GM23338 (cell line): ENCODE measurements at regions not wholly inside any gene's neighbourhood (a gene's known extent, or its start where the extent isn't known, plus 50 kb on each side); places are given as distances from the start of the nearest gene placed in this dataset.
A peak's percentile ranks its signal among the peaks of the same experiment; 100 is the strongest.

ENCODE experiments used
- ATAC-seq: fragments of 200-7000 bp; cut with Tn5 transposase; 3 replicates; pipeline ENCODE4 v1.9.1; 2020
- DNase-seq: peaks from one replicate; pipeline ENCODE4 v3.0.0-alpha.2; 2015; ENCODE audit warnings: low spot score
- H2AFZ ChIP-seq: fragments of 200-600 bp; sonication (generic); 2 replicates; pipeline ENCODE4 v1.8.0; 2016; ENCODE audit warnings: antibody characterized with exemption, mild to moderate bottlenecking, moderate library complexity
- H3F3A ChIP-seq: fragments of 200-600 bp; sonication (generic); replicated peaks from 2 replicates; pipeline ENCODE4 v1.8.0; 2017; ENCODE audit warnings: antibody characterized with exemption, mixed run types, low read depth
- H3K27ac ChIP-seq: fragments of 200-600 bp; sonication (generic); 2 replicates; pipeline ENCODE4 v1.6.1; 2016; ENCODE audit warnings: low read depth
- H3K27me3 ChIP-seq: fragments of 200-600 bp; sonication (generic); 2 replicates; pipeline ENCODE4 v1.8.0; 2016; ENCODE audit warnings: mild to moderate bottlenecking, mixed run types, moderate library complexity; ENCODE audit not compliant: insufficient read depth
- H3K36me3 ChIP-seq: fragments of 200-600 bp; sonication (generic); 2 replicates; pipeline ENCODE4 v1.8.0; 2016; ENCODE audit warnings: mild to moderate bottlenecking; ENCODE audit not compliant: insufficient read depth
- H3K4me1 ChIP-seq: fragments of 200-600 bp; sonication (generic); 2 replicates; pipeline ENCODE4 v1.8.0; 2016; ENCODE audit warnings: mild to moderate bottlenecking, moderate library complexity; ENCODE audit not compliant: insufficient read depth
- H3K4me2 ChIP-seq: fragments of 200-600 bp; sonication (generic); 2 replicates; pipeline ENCODE4 v1.7.1; 2017; ENCODE audit warnings: mixed run types
- H3K4me3 ChIP-seq: fragments of 200-600 bp; sonication (generic); 2 replicates; pipeline ENCODE4 v1.6.1; 2016; ENCODE audit warnings: mixed run types
- H3K79me2 ChIP-seq: fragments of 200-600 bp; sonication (generic); replicated peaks from 2 replicates; pipeline ENCODE4 v1.8.0; 2017; ENCODE audit warnings: mild to moderate bottlenecking; ENCODE audit not compliant: insufficient read depth
- H3K9me2 ChIP-seq: fragments of 200-600 bp; sonication (generic); 2 replicates; pipeline ENCODE4 v1.8.0; 2017; ENCODE audit not compliant: insufficient read depth
- H4K20me1 ChIP-seq: fragments of 200-600 bp; sonication (generic); replicated peaks from 2 replicates; pipeline ENCODE4 v1.8.0; 2017; ENCODE audit warnings: mild to moderate bottlenecking; ENCODE audit not compliant: insufficient read depth
- H3K27ac Mint-ChIP-seq: 2 replicates; pipeline ENCODE4 v1.8.0; 2020; ENCODE audit warnings: inconsistent platforms, mild to moderate bottlenecking, moderate library complexity, mixed read lengths
- H3K27me3 Mint-ChIP-seq: 3 replicates; pipeline ENCODE4 v1.8.0; 2022; ENCODE audit warnings: low read depth, mild to moderate bottlenecking, moderate library complexity, mixed read lengths, inconsistent platforms; ENCODE audit not compliant: insufficient read depth, poor library complexity
- H3K36me3 Mint-ChIP-seq: 3 replicates; pipeline ENCODE4 v1.8.0; 2021; ENCODE audit warnings: low read depth, mild to moderate bottlenecking, inconsistent platforms, moderate library complexity, mixed read lengths
- H3K4me1 Mint-ChIP-seq: 3 replicates; pipeline ENCODE4 v1.8.0; 2020; ENCODE audit warnings: mild to moderate bottlenecking, inconsistent platforms, mixed read lengths
- H3K4me3 Mint-ChIP-seq: 3 replicates; pipeline ENCODE4 v1.8.0; 2021; ENCODE audit warnings: moderate library complexity, mild to moderate bottlenecking, inconsistent platforms, mixed read lengths
- H3K9me3 Mint-ChIP-seq: 3 replicates; pipeline ENCODE4 v1.8.0; 2020; ENCODE audit warnings: moderate library complexity, mild to moderate bottlenecking, inconsistent platforms, mixed read lengths
- CREB1 ChIP-seq: fragments of 250-450 bp; sonication (Bioruptor Pico); IDR thresholded peaks from 2 replicates; pipeline ENCODE4 v1.5.0; 2020; ENCODE audit warnings: low read depth, mild to moderate bottlenecking, moderate library complexity
- CTCF ChIP-seq, 2 experiments: fragments of 200-600 bp in 1 of 2; sonication (generic) in 1 of 2; conservative IDR thresholded peaks; 2 replicates each; pipeline versions ENCODE4 v1.5.1 to v1.6.1; 2016 to 2017; ENCODE audit warnings: antibody characterized with exemption in 2 of 2, low read depth in 2 of 2, mild to moderate bottlenecking in 2 of 2, moderate library complexity in 1 of 2
- EZH2 ChIP-seq: fragments of 200-600 bp; sonication (generic); IDR thresholded peaks from one replicate; pipeline ENCODE4 v1.8.0; 2017; ENCODE audit warnings: antibody characterized with exemption, mild to moderate bottlenecking, low read depth; ENCODE audit not compliant: unreplicated experiment
- EZH2phosphoT487 ChIP-seq: fragments of 200-600 bp; sonication (generic); IDR thresholded peaks from one replicate; pipeline ENCODE4 v1.8.1; 2018; ENCODE audit warnings: antibody characterized with exemption; ENCODE audit not compliant: unreplicated experiment
- JUNB ChIP-seq: IDR thresholded peaks from one replicate; pipeline ENCODE4 v1.6.1; 2016; ENCODE audit warnings: antibody characterized with exemption; ENCODE audit not compliant: unreplicated experiment
- NANOG ChIP-seq: IDR thresholded peaks from 2 replicates; pipeline ENCODE4 v1.6.1; 2016; ENCODE audit warnings: antibody characterized with exemption, borderline replicate concordance
- POLR2AphosphoS5 ChIP-seq: IDR thresholded peaks from 2 replicates; pipeline ENCODE4 v1.6.1; 2016; ENCODE audit warnings: antibody characterized with exemption, low read depth
- STAT1 ChIP-seq: IDR thresholded peaks from one replicate; pipeline ENCODE4 v1.6.1; 2016; ENCODE audit warnings: antibody characterized with exemption; ENCODE audit not compliant: unreplicated experiment
- ZNF114 ChIP-seq: fragments of 250-450 bp; sonication (Bioruptor Pico); IDR thresholded peaks from 2 replicates; pipeline ENCODE4 v1.5.0; 2020; ENCODE audit warnings: mild to moderate bottlenecking, moderate library complexity
- ZNF331 ChIP-seq: fragments of 250-450 bp; sonication (Bioruptor Pico); IDR thresholded peaks from 2 replicates; pipeline ENCODE4 v1.5.0; 2020; ENCODE audit warnings: low read depth, mild to moderate bottlenecking, moderate library complexity
- TF ChIP-seq, protein P1 (sequence below): IDR thresholded peaks from one replicate; pipeline ENCODE4 v1.6.1; 2018; ENCODE audit warnings: antibody characterized with exemption; ENCODE audit not compliant: unreplicated experiment
- TF ChIP-seq, protein P2 (sequence below): IDR thresholded peaks from 2 replicates; pipeline ENCODE4 v1.6.1; 2016; ENCODE audit warnings: antibody characterized with exemption
- TF ChIP-seq, protein P3 (sequence below): fragments of 250-450 bp; sonication (Bioruptor Pico); IDR thresholded peaks from 2 replicates; pipeline ENCODE4 v1.5.0; 2020; ENCODE audit warnings: mild to moderate bottlenecking, moderate library complexity

DNA sequence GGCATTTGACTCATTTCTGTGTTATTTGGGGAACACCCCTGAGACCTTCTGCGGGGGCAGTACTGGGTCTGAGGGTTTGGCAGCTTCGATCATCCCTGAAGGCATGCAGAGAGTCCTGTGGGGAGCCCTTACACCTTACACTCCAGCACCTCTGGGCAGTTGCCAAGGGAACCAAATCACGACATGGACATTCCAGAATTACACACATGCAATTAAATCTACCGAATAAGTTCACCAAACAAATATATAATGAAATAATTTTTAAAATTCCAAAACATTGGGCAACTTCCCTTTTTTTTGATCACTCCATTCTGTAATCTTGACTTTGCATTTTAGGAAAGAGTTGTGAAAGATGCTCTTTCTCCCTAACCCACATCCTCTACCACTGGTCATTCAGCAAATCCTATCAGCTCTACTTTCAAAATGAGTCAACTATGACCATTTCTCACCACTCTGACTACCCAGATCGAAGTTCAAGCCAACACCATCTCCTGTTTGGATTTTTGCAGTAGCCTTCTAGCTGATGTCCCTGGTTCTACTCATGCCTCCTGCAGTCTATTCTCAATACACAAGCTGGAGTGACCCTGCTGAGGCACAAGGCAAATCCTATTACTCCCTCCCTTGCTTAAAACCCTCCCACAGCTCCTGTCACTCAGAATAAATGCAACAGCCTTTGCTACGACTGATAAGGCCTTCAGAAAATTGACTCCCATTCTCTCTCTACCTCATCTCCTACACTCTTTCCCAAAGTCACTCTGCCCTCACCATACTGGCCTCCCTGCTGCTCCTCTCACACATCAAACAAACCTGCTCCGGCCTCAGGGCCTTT lies 533.3 kb downstream of the HACE1 start:
- TF ChIP-seq EZH2, result no peak
- TF ChIP-seq JUNB, result no peak
- TF ChIP-seq NANOG, result no peak
- no peak for TF ChIP-seq POLR2AphosphoS5
- TF ChIP-seq CREB1, result no peak
- TF ChIP-seq STAT1, result no peak
- TF ChIP-seq ZNF114 (CRISPR knock-in tag), result no peak
- TF ChIP-seq EZH2phosphoT487, result no peak
- TF ChIP-seq, protein P1, sequence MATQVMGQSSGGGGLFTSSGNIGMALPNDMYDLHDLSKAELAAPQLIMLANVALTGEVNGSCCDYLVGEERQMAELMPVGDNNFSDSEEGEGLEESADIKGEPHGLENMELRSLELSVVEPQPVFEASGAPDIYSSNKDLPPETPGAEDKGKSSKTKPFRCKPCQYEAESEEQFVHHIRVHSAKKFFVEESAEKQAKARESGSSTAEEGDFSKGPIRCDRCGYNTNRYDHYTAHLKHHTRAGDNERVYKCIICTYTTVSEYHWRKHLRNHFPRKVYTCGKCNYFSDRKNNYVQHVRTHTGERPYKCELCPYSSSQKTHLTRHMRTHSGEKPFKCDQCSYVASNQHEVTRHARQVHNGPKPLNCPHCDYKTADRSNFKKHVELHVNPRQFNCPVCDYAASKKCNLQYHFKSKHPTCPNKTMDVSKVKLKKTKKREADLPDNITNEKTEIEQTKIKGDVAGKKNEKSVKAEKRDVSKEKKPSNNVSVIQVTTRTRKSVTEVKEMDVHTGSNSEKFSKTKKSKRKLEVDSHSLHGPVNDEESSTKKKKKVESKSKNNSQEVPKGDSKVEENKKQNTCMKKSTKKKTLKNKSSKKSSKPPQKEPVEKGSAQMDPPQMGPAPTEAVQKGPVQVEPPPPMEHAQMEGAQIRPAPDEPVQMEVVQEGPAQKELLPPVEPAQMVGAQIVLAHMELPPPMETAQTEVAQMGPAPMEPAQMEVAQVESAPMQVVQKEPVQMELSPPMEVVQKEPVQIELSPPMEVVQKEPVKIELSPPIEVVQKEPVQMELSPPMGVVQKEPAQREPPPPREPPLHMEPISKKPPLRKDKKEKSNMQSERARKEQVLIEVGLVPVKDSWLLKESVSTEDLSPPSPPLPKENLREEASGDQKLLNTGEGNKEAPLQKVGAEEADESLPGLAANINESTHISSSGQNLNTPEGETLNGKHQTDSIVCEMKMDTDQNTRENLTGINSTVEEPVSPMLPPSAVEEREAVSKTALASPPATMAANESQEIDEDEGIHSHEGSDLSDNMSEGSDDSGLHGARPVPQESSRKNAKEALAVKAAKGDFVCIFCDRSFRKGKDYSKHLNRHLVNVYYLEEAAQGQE, result no peak
- TF ChIP-seq, protein P2, sequence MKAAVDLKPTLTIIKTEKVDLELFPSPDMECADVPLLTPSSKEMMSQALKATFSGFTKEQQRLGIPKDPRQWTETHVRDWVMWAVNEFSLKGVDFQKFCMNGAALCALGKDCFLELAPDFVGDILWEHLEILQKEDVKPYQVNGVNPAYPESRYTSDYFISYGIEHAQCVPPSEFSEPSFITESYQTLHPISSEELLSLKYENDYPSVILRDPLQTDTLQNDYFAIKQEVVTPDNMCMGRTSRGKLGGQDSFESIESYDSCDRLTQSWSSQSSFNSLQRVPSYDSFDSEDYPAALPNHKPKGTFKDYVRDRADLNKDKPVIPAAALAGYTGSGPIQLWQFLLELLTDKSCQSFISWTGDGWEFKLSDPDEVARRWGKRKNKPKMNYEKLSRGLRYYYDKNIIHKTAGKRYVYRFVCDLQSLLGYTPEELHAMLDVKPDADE, result no peak
- no peak for TF ChIP-seq ZNF331 (CRISPR knock-in tag)
- TF ChIP-seq, protein P3, sequence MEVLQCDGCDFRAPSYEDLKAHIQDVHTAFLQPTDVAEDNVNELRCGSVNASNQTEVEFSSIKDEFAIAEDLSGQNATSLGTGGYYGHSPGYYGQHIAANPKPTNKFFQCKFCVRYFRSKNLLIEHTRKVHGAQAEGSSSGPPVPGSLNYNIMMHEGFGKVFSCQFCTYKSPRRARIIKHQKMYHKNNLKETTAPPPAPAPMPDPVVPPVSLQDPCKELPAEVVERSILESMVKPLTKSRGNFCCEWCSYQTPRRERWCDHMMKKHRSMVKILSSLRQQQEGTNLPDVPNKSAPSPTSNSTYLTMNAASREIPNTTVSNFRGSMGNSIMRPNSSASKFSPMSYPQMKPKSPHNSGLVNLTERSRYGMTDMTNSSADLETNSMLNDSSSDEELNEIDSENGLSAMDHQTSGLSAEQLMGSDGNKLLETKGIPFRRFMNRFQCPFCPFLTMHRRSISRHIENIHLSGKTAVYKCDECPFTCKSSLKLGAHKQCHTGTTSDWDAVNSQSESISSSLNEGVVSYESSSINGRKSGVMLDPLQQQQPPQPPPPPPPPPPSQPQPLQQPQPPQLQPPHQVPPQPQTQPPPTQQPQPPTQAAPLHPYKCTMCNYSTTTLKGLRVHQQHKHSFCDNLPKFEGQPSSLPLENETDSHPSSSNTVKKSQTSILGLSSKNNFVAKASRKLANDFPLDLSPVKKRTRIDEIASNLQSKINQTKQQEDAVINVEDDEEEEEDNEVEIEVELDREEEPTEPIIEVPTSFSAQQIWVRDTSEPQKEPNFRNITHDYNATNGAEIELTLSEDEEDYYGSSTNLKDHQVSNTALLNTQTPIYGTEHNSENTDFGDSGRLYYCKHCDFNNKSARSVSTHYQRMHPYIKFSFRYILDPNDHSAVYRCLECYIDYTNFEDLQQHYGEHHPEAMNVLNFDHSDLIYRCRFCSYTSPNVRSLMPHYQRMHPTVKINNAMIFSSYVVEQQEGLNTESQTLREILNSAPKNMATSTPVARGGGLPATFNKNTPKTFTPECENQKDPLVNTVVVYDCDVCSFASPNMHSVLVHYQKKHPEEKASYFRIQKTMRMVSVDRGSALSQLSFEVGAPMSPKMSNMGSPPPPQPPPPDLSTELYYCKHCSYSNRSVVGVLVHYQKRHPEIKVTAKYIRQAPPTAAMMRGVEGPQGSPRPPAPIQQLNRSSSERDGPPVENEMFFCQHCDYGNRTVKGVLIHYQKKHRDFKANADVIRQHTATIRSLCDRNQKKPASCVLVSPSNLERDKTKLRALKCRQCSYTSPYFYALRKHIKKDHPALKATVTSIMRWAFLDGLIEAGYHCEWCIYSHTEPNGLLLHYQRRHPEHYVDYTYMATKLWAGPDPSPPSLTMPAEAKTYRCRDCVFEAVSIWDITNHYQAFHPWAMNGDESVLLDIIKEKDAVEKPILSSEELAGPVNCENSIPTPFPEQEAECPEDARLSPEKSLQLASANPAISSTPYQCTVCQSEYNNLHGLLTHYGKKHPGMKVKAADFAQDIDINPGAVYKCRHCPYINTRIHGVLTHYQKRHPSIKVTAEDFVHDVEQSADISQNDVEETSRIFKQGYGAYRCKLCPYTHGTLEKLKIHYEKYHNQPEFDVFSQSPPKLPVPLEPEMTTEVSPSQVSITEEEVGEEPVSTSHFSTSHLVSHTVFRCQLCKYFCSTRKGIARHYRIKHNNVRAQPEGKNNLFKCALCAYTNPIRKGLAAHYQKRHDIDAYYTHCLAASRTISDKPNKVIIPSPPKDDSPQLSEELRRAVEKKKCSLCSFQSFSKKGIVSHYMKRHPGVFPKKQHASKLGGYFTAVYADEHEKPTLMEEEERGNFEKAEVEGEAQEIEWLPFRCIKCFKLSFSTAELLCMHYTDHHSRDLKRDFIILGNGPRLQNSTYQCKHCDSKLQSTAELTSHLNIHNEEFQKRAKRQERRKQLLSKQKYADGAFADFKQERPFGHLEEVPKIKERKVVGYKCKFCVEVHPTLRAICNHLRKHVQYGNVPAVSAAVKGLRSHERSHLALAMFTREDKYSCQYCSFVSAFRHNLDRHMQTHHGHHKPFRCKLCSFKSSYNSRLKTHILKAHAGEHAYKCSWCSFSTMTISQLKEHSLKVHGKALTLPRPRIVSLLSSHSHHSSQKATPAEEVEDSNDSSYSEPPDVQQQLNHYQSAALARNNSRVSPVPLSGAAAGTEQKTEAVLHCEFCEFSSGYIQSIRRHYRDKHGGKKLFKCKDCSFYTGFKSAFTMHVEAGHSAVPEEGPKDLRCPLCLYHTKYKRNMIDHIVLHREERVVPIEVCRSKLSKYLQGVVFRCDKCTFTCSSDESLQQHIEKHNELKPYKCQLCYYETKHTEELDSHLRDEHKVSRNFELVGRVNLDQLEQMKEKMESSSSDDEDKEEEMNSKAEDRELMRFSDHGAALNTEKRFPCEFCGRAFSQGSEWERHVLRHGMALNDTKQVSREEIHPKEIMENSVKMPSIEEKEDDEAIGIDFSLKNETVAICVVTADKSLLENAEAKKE, result no peak
- TF ChIP-seq CTCF (conservative IDR thresholded peaks at IDR 0.05; ENCODE audit: low read depth in 2 of 2), result no peak
- H3K36me3 ChIP-seq, result no peaks in the 10 kb centered on the region
- H2AFZ ChIP-seq, result peak overlapping the region; percentile 57; the same call in 1 of the 2 replicates
- no peaks in the 10 kb centered on the region for H3K27me3 ChIP-seq
- H3K4me2 ChIP-seq, result no peak overlapping the region
- Mint-ChIP-seq H3K9me3 (no peaks in the 10 kb centered on the region; the same call in 2 of the 3 replicates), H3K27ac (no peak overlapping the region), H3K4me1 (no peaks in the 10 kb centered on the region), H3K27me3 (no peaks in the 10 kb centered on the region), H3K4me3 (no peak overlapping the region), H3K36me3 (no peaks in the 10 kb centered on the region)
- H3K4me3 ChIP-seq, result no peak overlapping the region
- H3K27ac ChIP-seq, result no peak overlapping the region
- no peaks in the 10 kb centered on the region for H3K9me2 ChIP-seq
- H3K79me2 ChIP-seq, result no peaks in the 10 kb centered on the region
- H3K4me1 ChIP-seq, result no peaks in the 10 kb centered on the region
- ATAC-seq (peak; percentile 72), DNase-seq (no peak)
- no peaks in the 10 kb centered on the region for H4K20me1 ChIP-seq
- H3F3A ChIP-seq, result no peaks in the 10 kb centered on the region
